K562 (cell line): ENCODE measurements at regions not wholly inside any gene's neighbourhood (a gene's known extent, or its start where the extent isn't known, plus 50 kb on each side); places are given as distances from the start of the nearest gene placed in this dataset.

Experiments used
- ATAC-seq: fragments of 200-7000 bp; cut with Tn5 transposase; 3 replicates; pipeline ENCODE4 v1.9.1; 2020; ENCODE audit warnings: moderate library complexity
- BruUV-seq: library from RNA; stranded (reverse); fragments of 400-500 nt; replicated peaks from 2 replicates; lab custom pipeline; 2021; lab: Mats Ljungman, UMichigan
- CTCF ChIA-PET: fragments of 300-600 bp; formaldehyde crosslinking; extraction: SDS; loops from one replicate; lab custom pipeline; 2021; ENCODE audit warnings: low intra/inter-chr PET ratio; lab: Yijun Ruan, JAX
- POLR2A ChIA-PET: fragments of 300-600, 350-650 bp; sonication (Branson Sonifier 250); formaldehyde crosslinking; extraction: SDS; loops from one replicate; lab custom pipeline; 2021; ENCODE audit warnings: antibody characterized with exemption, inconsistent platforms; lab: Yijun Ruan, JAX
- DNase-seq, 4 experiments: peaks; one replicate each; pipeline versions ENCODE4 v3.0.0 to v3.0.0-alpha.2; 2011 to 2018; ENCODE audit warnings: low spot score in 3 of 4, mixed read lengths in 3 of 4; ENCODE audit errors: extremely low read depth in 1 of 4
- FAIRE-seq: peaks from 2 replicates; lab custom pipeline; 2011; peaks lifted over from hg19 to GRCh38; lab: Jason Lieb, UNC
- H2AFZ ChIP-seq: 2 replicates; pipeline ENCODE4 v1.6.0; 2011; ENCODE audit warnings: low read depth, low read length, control low read depth, inconsistent platforms
- H3K27ac ChIP-seq: fragments of 200-600 bp; 3 replicates; pipeline ENCODE4 v1.8.0; 2011; ENCODE audit warnings: low read depth, mild to moderate bottlenecking, control low read depth, inconsistent platforms, low read length, moderate library complexity, mixed read lengths; ENCODE audit errors: extremely low read depth
- H3K27me3 ChIP-seq, 2 experiments: fragments of 300-600 bp in 1 of 2; 2 replicates in 1 of 2; 3 replicates in 1 of 2; pipeline versions ENCODE4 v1.6.0 to v1.8.0; 2011; ENCODE audit warnings: inconsistent platforms in 2 of 2, low read length in 2 of 2, mild to moderate bottlenecking in 1 of 2, mixed read lengths in 1 of 2, moderate library complexity in 1 of 2; ENCODE audit not compliant: control insufficient read depth in 2 of 2, insufficient read depth in 2 of 2
- H3K36me3 ChIP-seq: fragments of 300-600 bp; 3 replicates; pipeline ENCODE4 v1.8.0; 2011; ENCODE audit warnings: mild to moderate bottlenecking, low read length, inconsistent platforms; ENCODE audit not compliant: control insufficient read depth, insufficient read depth
- H3K4me1 ChIP-seq, 2 experiments: fragments of 200-600 bp in 1 of 2; replicated peaks in 1 of 2; 2 replicates in 1 of 2; 3 replicates in 1 of 2; pipeline versions ENCODE4 v1.5.1 to v1.8.0; 2011; ENCODE audit warnings: inconsistent platforms in 2 of 2, low read length in 2 of 2, mild to moderate bottlenecking in 1 of 2, mixed read lengths in 1 of 2, moderate library complexity in 1 of 2; ENCODE audit not compliant: control insufficient read depth in 2 of 2, insufficient read depth in 2 of 2
- H3K4me2 ChIP-seq: 2 replicates; pipeline ENCODE4 v1.6.1; 2011; ENCODE audit warnings: low read length, control low read depth, inconsistent platforms, mixed read lengths; ENCODE audit not compliant: insufficient read depth
- H3K4me3 ChIP-seq: fragments of 200-600 bp; sonication (generic), shearing (Covaris generic); 2 replicates; pipeline ENCODE4 v1.5.1; 2016; ENCODE audit warnings: control low read depth, inconsistent platforms
- H3K79me2 ChIP-seq: fragments of 200-600 bp; 3 replicates; pipeline ENCODE4 v1.8.0; 2011; ENCODE audit warnings: low read length, inconsistent platforms; ENCODE audit not compliant: control insufficient read depth, insufficient read depth
- H3K9ac ChIP-seq, 2 experiments: 2 replicates each; pipeline versions ENCODE4 v1.6.0 to v1.6.1; 2011; ENCODE audit warnings: low read depth in 2 of 2, low read length in 2 of 2, control low read depth in 1 of 2, inconsistent platforms in 1 of 2, mild to moderate bottlenecking in 1 of 2, mixed read lengths in 1 of 2; ENCODE audit not compliant: insufficient read depth in 1 of 2
- H3K9me1 ChIP-seq: one replicate; pipeline ENCODE4 v1.6.0; 2011; ENCODE audit warnings: inconsistent platforms, mild to moderate bottlenecking, low read length, moderate library complexity; ENCODE audit not compliant: control insufficient read depth, insufficient read depth
- H3K9me3 ChIP-seq: replicated peaks from 2 replicates; pipeline ENCODE4 v1.5.1; 2011; ENCODE audit warnings: low read depth, low read length, inconsistent platforms; ENCODE audit not compliant: control insufficient read depth, insufficient read depth
- H4K20me1 ChIP-seq: replicated peaks from 2 replicates; pipeline ENCODE4 v1.6.1; 2011; ENCODE audit warnings: low read length, inconsistent platforms, mixed read lengths; ENCODE audit not compliant: control insufficient read depth, insufficient read depth
- ARNT ChIP-seq, 2 experiments: fragments of 450-650 bp; IDR thresholded peaks; 2 replicates each; pipeline ENCODE4 v1.6.1; 2016; ENCODE audit warnings: mild to moderate bottlenecking in 1 of 2
- BRD4 ChIP-seq: fragments of 200-600 bp; sonication (generic); IDR thresholded peaks from 2 replicates; pipeline ENCODE4 v1.6.1; 2017; ENCODE audit warnings: inconsistent platforms
- DACH1 ChIP-seq: fragments of 450-650 bp; IDR thresholded peaks from 2 replicates; pipeline ENCODE4 v1.6.1; 2018; ENCODE audit not compliant: partially characterized antibody
- FOXA1 ChIP-seq: fragments of 450-650 bp; IDR thresholded peaks from 2 replicates; pipeline ENCODE4 v1.6.1; 2016; ENCODE audit warnings: mild to moderate bottlenecking, borderline replicate concordance
- FOXA3 ChIP-seq, 2 experiments: fragments of 450-650 bp in 1 of 2; sonication (generic) in 1 of 2; formaldehyde crosslinking; IDR thresholded peaks in 1 of 2; conservative IDR thresholded peaks in 1 of 2; 2 replicates each; pipeline versions ENCODE4 v1.4.0 to v1.8.0; 2020 to 2022; ENCODE audit warnings: mild to moderate bottlenecking in 2 of 2, missing genetic modification reagents in 1 of 2
- HNRNPL ChIP-seq: fragments of 200-400 bp; formaldehyde crosslinking; IDR thresholded peaks from 2 replicates; pipeline ENCODE4 v1.6.1; 2017; ENCODE audit warnings: low read depth, mild to moderate bottlenecking, low read length
- KDM2B ChIP-seq: fragments of 250-450 bp; sonication (Bioruptor Pico); IDR thresholded peaks from 2 replicates; pipeline ENCODE4 v1.8.0; 2021; ENCODE audit warnings: mild to moderate bottlenecking, moderate library complexity
- NELFE ChIP-seq: IDR thresholded peaks from 2 replicates; pipeline ENCODE4 v1.6.1; 2011; ENCODE audit warnings: mild to moderate bottlenecking; ENCODE audit not compliant: insufficient read depth, insufficient read length
- RBM39 ChIP-seq: fragments of 200-400 bp; formaldehyde crosslinking; optimal IDR thresholded peaks from 2 replicates; pipeline ENCODE3; 2018; ENCODE audit warnings: low read depth, low read length
- SIN3A ChIP-seq, 2 experiments: fragments of 150-350 bp in 1 of 2; IDR thresholded peaks; 2 replicates each; pipeline ENCODE4 v1.6.1; 2011 to 2016; ENCODE audit warnings: borderline replicate concordance in 2 of 2, low read depth in 2 of 2, low read length in 2 of 2, mild to moderate bottlenecking in 2 of 2, moderate library complexity in 2 of 2; ENCODE audit not compliant: control insufficient read depth in 1 of 2
- SMARCA5 ChIP-seq: fragments of 450-650 bp; IDR thresholded peaks from 2 replicates; pipeline ENCODE4 v1.6.1; 2016
- TCF7L2 ChIP-seq: fragments of 150-350 bp; IDR thresholded peaks from 2 replicates; pipeline ENCODE4 v1.6.1; 2016; ENCODE audit warnings: low read depth, mild to moderate bottlenecking, low read length, moderate library complexity
- ZBTB7A ChIP-seq: IDR thresholded peaks from 2 replicates; pipeline ENCODE4 v1.6.1; 2011; ENCODE audit warnings: low read depth, mild to moderate bottlenecking, low read length, moderate library complexity, borderline replicate concordance; ENCODE audit not compliant: control insufficient read depth
- ZKSCAN1 ChIP-seq: fragments of 150-350 bp; IDR thresholded peaks from 2 replicates; pipeline ENCODE4 v1.6.1; 2016; ENCODE audit warnings: low read depth, low read length
- ZNF23 ChIP-seq: fragments of 250-450 bp; sonication (Bioruptor Pico); IDR thresholded peaks from 2 replicates; pipeline ENCODE4 v1.4.0; 2020; ENCODE audit warnings: mild to moderate bottlenecking
- ZNF311 ChIP-seq: fragments of 250-450 bp; sonication (Bioruptor Pico); IDR thresholded peaks from 2 replicates; pipeline ENCODE4 v1.4.0; 2020; ENCODE audit warnings: mild to moderate bottlenecking, moderate library complexity
- WGBS: fragments of 100-300 bp; shearing (Covaris generic); methylation state at CpG from one replicate; pipeline ENCODE4 v1.1.6; 2016; ENCODE audit warnings: low coverage, mixed read lengths; ENCODE audit not compliant: insufficient coverage; ENCODE audit errors: missing lambda C conversion rate; 5-methylcytosine and 5-hydroxymethylcytosine counted together
- in situ Hi-C: fragments of 300-500 bp; cut with MboI; formaldehyde crosslinking; loops from 4 replicates; pipeline ENCODE4 v1.15.0; 2018; ENCODE audit warnings: inconsistent platforms, mixed read lengths
- intact Hi-C: fragments of 100-400 bp; cut with micrococcal nuclease; formaldehyde crosslinking; loops from 2 replicates; pipeline ENCODE4 v1.14.2; 2022
- TF ChIP-seq, protein P1 (sequence below): fragments of 250-450 bp; sonication (Bioruptor Pico); IDR thresholded peaks from 2 replicates; pipeline ENCODE4 v1.8.0; 2021; ENCODE audit warnings: mild to moderate bottlenecking, moderate library complexity

DNA sequence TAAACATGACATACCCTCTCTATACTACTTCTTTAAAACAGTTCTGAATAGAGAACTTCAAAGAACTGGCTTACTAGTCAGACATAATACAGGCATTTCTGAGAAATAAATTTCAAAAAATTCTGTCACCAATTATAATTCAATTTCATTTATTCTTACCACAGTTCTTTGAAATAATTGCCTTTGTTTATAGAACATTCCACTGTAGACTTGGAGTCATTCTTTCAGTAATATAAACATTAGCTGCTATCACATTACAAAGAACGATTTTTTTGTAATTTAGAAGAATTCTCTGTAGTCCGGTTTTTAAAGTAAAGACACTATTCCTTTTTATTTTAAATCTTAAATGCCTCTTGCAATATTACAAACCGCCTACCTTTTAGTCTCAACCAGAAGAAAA, 146.4 kb upstream of the COL11A1 start:
- H3K4me1 ChIP-seq, result no peaks in the 10 kb centered on the region
- no peaks in the 10 kb centered on the region for H3K36me3 ChIP-seq
- H3K27me3 ChIP-seq, result no peaks in the 10 kb centered on the region
- 2% methylated on average over 3 of the region's 3 CpGs for WGBS
- DNase-seq (no peak), FAIRE-seq (no peak)
- H3K4me2 ChIP-seq, result no peak overlapping the region
- intact Hi-C loops, result no loop called here
- TF ChIP-seq KDM2B (CRISPR knock-in tag) (no peak), ARNT (IDR thresholded peaks at IDR 0.05) (no peak), SMARCA5 (no peak), RBM39 (no peak), ZBTB7A (no peak), ZKSCAN1 (no peak), NELFE (no peak), FOXA1 (no peak), DACH1 (no peak), SIN3A (IDR thresholded peaks at IDR 0.05; ENCODE audit: borderline replicate concordance in 2 of 2, control insufficient read depth in 1 of 2, low read depth in 2 of 2, low read length in 2 of 2) (no peak), TCF7L2 (no peak), ZNF23 (no peak), ZNF311 (CRISPR knock-in tag) (no peak), FOXA3 (CRISPR knock-in tag; conservative IDR thresholded peaks at IDR 0.05 in 1 of 2, IDR thresholded peaks at IDR 0.05 in 1 of 2) (no peak), HNRNPL (no peak), BRD4 (no peak)
- TF ChIP-seq, protein P1, sequence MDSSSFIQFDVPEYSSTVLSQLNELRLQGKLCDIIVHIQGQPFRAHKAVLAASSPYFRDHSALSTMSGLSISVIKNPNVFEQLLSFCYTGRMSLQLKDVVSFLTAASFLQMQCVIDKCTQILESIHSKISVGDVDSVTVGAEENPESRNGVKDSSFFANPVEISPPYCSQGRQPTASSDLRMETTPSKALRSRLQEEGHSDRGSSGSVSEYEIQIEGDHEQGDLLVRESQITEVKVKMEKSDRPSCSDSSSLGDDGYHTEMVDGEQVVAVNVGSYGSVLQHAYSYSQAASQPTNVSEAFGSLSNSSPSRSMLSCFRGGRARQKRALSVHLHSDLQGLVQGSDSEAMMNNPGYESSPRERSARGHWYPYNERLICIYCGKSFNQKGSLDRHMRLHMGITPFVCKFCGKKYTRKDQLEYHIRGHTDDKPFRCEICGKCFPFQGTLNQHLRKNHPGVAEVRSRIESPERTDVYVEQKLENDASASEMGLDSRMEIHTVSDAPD (CRISPR knock-in tag), result no peak
- TF ChIP-seq, all 486 proteins: peak for 0
- H3K27ac ChIP-seq, result no peak overlapping the region
- ChIA-PET CTCF (no interaction called here), POLR2A (no interaction called here)
- H3K9me3 ChIP-seq, result no peaks in the 10 kb centered on the region
- no peak overlapping the region for H3K4me3 ChIP-seq
- H2AFZ ChIP-seq, result no peak overlapping the region
- BruUV-seq, result no TSS peak
- no peak overlapping the region for H3K9ac ChIP-seq
- no peaks in the 10 kb centered on the region for H3K9me1 ChIP-seq
- in situ Hi-C loops, result no loop called here
- no peaks in the 10 kb centered on the region for H3K79me2 ChIP-seq
- no peak for ATAC-seq
- H4K20me1 ChIP-seq, result no peaks in the 10 kb centered on the region
